ENCODE measurements at regions not wholly inside any gene's neighbourhood (a gene's known extent, or its start where the extent isn't known, plus 50 kb on each side); places are given as distances from the start of the nearest gene placed in this dataset.

DNA sequence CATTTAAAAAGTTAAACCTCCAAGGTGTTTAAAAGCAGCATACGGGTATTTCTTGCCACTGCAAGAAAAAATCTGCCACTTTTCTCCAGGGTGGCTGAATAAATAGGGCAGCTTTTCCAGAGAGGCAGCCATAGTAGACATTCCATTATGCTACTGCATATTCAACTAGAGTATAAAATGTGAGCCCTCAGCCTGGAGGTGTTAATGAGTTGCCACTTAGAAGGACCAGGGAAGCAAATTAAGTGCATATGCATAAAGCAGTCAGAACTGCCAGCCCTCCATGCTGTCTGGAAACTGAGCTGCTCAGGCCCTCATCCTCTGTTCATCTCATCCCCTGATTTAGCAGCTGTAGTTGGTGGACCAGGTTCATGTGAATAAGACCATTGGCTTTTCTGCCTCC is 99.4 kb downstream of the DIRAS3 start:
- Mint-ChIP-seq H3K4me1 (ENCODE audit: low read depth) (no peaks in the 10 kb centered on the region), H3K27ac (no peak overlapping the region), H3K9me3 (no peaks in the 10 kb centered on the region), H3K27me3 (peaks cover 11% of the 10 kb centered on the region), H3K4me3 (no peak overlapping the region), H3K36me3 (ENCODE audit: low read depth) (no peaks in the 10 kb centered on the region)
- ChIA-PET CTCF (no interaction called here), POLR2A (no interaction called here)
- no peak for DNase-seq
- Histone ChIP-seq H3K27me3 (ENCODE audit: control insufficient read depth in 1 of 2, insufficient read depth in 2 of 2, low read length in 2 of 2) (no peaks in the 10 kb centered on the region), H3K27ac (ENCODE audit: low read depth in 1 of 2, low read length in 2 of 2) (no peak overlapping the region), H3K4me3 (ENCODE audit: low read length) (no peak overlapping the region), H3K36me3 (ENCODE audit: insufficient read depth, low read length) (no peaks in the 10 kb centered on the region), H3K9me3 (ENCODE audit: control insufficient read depth in 1 of 2, insufficient read depth in 1 of 2, low read length in 2 of 2) (no peaks in the 10 kb centered on the region), H3K4me1 (ENCODE audit: insufficient read depth, low read length) (no peaks in the 10 kb centered on the region)
- no peak for ATAC-seq (ENCODE audit: poor library complexity)
- TF ChIP-seq, protein P1, sequence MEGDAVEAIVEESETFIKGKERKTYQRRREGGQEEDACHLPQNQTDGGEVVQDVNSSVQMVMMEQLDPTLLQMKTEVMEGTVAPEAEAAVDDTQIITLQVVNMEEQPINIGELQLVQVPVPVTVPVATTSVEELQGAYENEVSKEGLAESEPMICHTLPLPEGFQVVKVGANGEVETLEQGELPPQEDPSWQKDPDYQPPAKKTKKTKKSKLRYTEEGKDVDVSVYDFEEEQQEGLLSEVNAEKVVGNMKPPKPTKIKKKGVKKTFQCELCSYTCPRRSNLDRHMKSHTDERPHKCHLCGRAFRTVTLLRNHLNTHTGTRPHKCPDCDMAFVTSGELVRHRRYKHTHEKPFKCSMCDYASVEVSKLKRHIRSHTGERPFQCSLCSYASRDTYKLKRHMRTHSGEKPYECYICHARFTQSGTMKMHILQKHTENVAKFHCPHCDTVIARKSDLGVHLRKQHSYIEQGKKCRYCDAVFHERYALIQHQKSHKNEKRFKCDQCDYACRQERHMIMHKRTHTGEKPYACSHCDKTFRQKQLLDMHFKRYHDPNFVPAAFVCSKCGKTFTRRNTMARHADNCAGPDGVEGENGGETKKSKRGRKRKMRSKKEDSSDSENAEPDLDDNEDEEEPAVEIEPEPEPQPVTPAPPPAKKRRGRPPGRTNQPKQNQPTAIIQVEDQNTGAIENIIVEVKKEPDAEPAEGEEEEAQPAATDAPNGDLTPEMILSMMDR (IDR thresholded peaks at IDR 0.05), result no peak
- intact Hi-C loops (cut with DNase I, micrococcal nuclease), result no loop called here

DNA sequence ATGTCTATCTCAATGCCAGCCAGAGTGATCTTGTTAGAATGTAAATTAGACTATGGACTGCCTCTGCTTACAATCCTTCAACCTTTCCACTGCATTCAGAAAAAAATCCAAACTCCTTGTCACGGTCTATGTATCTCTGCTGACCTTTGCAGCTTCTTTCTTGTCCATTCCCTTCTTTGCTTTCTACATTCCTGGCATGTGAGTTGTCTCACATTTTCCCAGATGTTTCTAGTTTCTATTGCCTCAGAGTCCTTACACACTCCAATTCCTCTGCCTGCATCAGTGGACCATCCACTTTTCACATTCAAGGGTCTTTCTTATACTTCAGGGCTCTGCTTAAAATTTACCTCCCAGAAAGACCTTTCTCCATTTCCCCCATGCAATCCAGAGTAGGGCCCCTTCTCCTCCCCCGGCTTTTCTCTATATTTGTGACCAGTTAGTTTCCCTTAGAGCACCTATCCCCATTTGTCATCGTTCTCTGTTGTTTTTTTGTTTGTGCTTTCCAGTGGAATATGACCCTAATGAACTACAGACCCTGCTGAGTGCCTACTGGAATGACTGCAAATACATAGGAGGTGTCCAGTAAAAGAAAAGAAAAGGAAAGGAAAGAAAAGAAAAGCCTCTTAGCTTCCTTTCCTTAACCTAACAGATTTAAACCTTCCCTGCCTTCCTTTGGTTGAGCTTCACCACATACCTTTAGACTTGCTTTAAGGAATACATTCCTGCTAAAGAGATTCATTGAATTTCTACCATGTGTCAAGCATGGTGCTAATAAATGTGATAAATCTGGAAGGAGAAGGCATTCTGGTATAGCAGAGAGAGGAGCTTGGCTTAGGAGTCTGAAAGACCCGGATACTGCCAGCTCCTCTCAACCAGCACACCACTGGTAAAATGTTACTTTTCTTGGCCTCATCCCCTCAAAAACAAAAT is 102.0 kb downstream of the DIRAS3 start:
- no peaks in the 10 kb centered on the region for H3K36me3 Mint-ChIP-seq (ENCODE audit: low read depth)
- no peaks in the 10 kb centered on the region for H3K4me1 ChIP-seq (ENCODE audit: insufficient read depth, low read length)
- ATAC-seq (ENCODE audit: poor library complexity), result no peak
- ChIA-PET POLR2A (no interaction called here), CTCF (no interaction called here)
- no peaks in the 10 kb centered on the region for H3K27me3 ChIP-seq (ENCODE audit: control insufficient read depth in 1 of 2, insufficient read depth in 2 of 2, low read length in 2 of 2)
- H3K9me3 Mint-ChIP-seq, result no peaks in the 10 kb centered on the region
- TF ChIP-seq, protein P1 (IDR thresholded peaks at IDR 0.05), result no peak
- intact Hi-C loops (cut with DNase I, micrococcal nuclease), result no loop called here
- no peak for DNase-seq
- H3K4me1 Mint-ChIP-seq (ENCODE audit: low read depth), result no peaks in the 10 kb centered on the region
- no peaks in the 10 kb centered on the region for H3K27me3 Mint-ChIP-seq
- no peaks in the 10 kb centered on the region for H3K36me3 ChIP-seq (ENCODE audit: insufficient read depth, low read length)
- H3K4me3 ChIP-seq (ENCODE audit: low read length), result no peak overlapping the region
- no peaks in the 10 kb centered on the region for H3K9me3 ChIP-seq (ENCODE audit: control insufficient read depth in 1 of 2, insufficient read depth in 1 of 2, low read length in 2 of 2)
- no peak overlapping the region for H3K27ac Mint-ChIP-seq
- H3K27ac ChIP-seq (ENCODE audit: low read depth in 1 of 2, low read length in 2 of 2), result no peak overlapping the region
- H3K4me3 Mint-ChIP-seq, result no peak overlapping the region

DNA sequence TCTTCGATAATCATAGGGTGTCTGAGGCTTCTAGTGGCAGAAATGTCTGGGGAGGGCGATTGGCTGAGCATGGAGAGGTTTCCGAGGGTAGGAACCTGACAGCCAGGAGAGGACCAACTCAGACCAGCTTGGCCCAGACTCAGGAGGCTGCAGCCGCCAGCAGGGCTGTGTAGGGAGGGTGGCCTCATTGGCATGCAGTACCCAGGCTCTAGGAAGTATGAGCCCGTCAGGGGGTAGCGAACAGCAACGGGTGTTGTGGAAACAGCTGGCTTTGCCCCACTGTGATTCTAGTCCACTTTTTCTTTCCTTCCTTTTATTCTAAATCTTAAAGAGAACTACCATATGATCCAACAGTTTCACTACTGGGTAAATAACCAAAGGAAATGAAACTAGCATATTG is 103.3 kb downstream of the DIRAS3 start:
- no peaks in the 10 kb centered on the region for H3K36me3 ChIP-seq (ENCODE audit: insufficient read depth, low read length)
- no peaks in the 10 kb centered on the region for H3K4me1 ChIP-seq (ENCODE audit: insufficient read depth, low read length)
- TF ChIP-seq, protein P1 (IDR thresholded peaks at IDR 0.05), result no peak
- CTCF ChIA-PET, result no interaction called here
- DNase-seq, result no peak
- H3K27me3 ChIP-seq (ENCODE audit: control insufficient read depth in 1 of 2, insufficient read depth in 2 of 2, low read length in 2 of 2), result no peaks in the 10 kb centered on the region
- H3K9me3 Mint-ChIP-seq, result no peaks in the 10 kb centered on the region
- no peak for ATAC-seq (ENCODE audit: poor library complexity)
- intact Hi-C loops (cut with DNase I, micrococcal nuclease), result no loop called here
- H3K9me3 ChIP-seq (ENCODE audit: control insufficient read depth in 1 of 2, insufficient read depth in 1 of 2, low read length in 2 of 2), result no peaks in the 10 kb centered on the region
- no peak overlapping the region for H3K4me3 Mint-ChIP-seq
- H3K27ac Mint-ChIP-seq, result no peak overlapping the region
- no peak overlapping the region for H3K27ac ChIP-seq (ENCODE audit: low read depth in 1 of 2, low read length in 2 of 2)
- POLR2A ChIA-PET, result no interaction called here
- no peaks in the 10 kb centered on the region for H3K36me3 Mint-ChIP-seq (ENCODE audit: low read depth)
- no peaks in the 10 kb centered on the region for H3K27me3 Mint-ChIP-seq
- H3K4me3 ChIP-seq (ENCODE audit: low read length), result no peak overlapping the region
- H3K4me1 Mint-ChIP-seq (ENCODE audit: low read depth), result no peaks in the 10 kb centered on the region

Measured in CD4-positive, alpha-beta T cell (primary cell).